GM10248 (cell line): ENCODE measurements at regions not wholly inside any gene's neighbourhood (a gene's known extent, or its start where the extent isn't known, plus 50 kb on each side); places are given as distances from the start of the nearest gene placed in this dataset.

Source experiments
- CTCF ChIA-PET: fragments of 300-600 bp; sonication (Branson Sonifier 250); formaldehyde crosslinking; extraction: SDS; loops from one replicate; lab custom pipeline; 2021; ENCODE audit warnings: antibody characterized with exemption; lab: Yijun Ruan, JAX
- POLR2A ChIA-PET: fragments of 350-650 bp; sonication (Branson Sonifier 250); formaldehyde crosslinking; extraction: SDS; loops from one replicate; lab custom pipeline; 2020; ENCODE audit warnings: antibody characterized with exemption; lab: Yijun Ruan, JAX
- DNase-seq: peaks from one replicate; pipeline ENCODE4 v3.0.0; 2012; ENCODE audit errors: extremely low spot score
- CTCF ChIP-seq: IDR thresholded peaks from 2 replicates; pipeline ENCODE4 v1.5.1; 2012; ENCODE audit warnings: mild to moderate bottlenecking, low read depth; ENCODE audit errors: extremely low read depth, missing control alignments, control extremely low read depth

- ChIA-PET POLR2A (no interaction called here), CTCF (no interaction called here)
- no peak for TF ChIP-seq CTCF
- no peak for DNase-seq
Observed at GRCh38 chr2:236396818-236397350, 132.7 kb upstream of the ASB18 start.

- POLR2A ChIA-PET: no interaction called here
- CTCF ChIA-PET: no interaction called here
- DNase-seq: no peak
- TF ChIP-seq CTCF: no peak
Observed at GRCh38 chr2:236397681-236398080, 133.5 kb upstream of the ASB18 start.

- no peak for DNase-seq
- ChIA-PET POLR2A (no interaction called here), CTCF (interaction anchor here (1.3 kb wide), 1 partner anchor 8 kb away, joined by 4 read pairs; no protein-coding TSS in a partner anchor)
- no peak for TF ChIP-seq CTCF
Observed at GRCh38 chr2:236399409-236399808, 135.2 kb upstream of the ASB18 start.

GRCh38 chr2:236400046-236400574 is 135.9 kb upstream of the ASB18 start:
- POLR2A ChIA-PET: no interaction called here
- TF ChIP-seq CTCF: no peak
- CTCF ChIA-PET: interaction anchor here (1.3 kb wide), 1 partner anchor 9 kb away, joined by 4 read pairs; no protein-coding TSS in a partner anchor
- no peak for DNase-seq

GRCh38 chr2:236400594-236401360 is 136.6 kb upstream of the ASB18 start:
- DNase-seq: no peak
- CTCF ChIA-PET: interaction anchor here (1.3 kb wide), 1 partner anchor 10 kb away, joined by 4 read pairs; no protein-coding TSS in a partner anchor
- POLR2A ChIA-PET: no interaction called here
- no peak for TF ChIP-seq CTCF

- ChIA-PET POLR2A (no interaction called here), CTCF (interaction anchor here (1.3 kb wide), 1 partner anchor 14 kb away, joined by 4 read pairs; no protein-coding TSS in a partner anchor)
- TF ChIP-seq CTCF: no peak
- no peak for DNase-seq
Observed at GRCh38 chr2:236402033-236402790, 138.0 kb upstream of the ASB18 start.
